ENCODE measurements at regions not wholly inside any gene's neighbourhood (a gene's known extent, or its start where the extent isn't known, plus 50 kb on each side); places are given as distances from the start of the nearest gene placed in this dataset.

DNA sequence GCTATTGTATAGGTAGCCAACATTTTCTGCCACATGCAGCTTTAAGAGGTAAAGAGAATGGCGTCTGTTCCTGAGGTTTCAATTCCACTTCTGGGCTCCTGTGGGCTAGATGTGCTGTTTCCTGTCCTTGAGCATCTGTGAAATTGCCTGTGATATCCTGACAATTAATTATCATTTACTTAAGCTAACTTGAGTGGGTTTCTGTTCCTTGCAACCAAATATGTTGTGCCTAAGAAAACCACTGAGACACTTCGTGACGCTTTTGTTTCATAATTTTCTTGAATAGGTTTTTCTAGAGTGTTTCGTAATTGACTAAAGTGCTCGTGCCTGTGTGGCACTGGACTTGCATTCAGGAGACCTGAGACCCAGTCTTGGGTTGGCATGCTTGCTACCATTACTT lies 127.3 kb upstream of the POU3F1 start:
- Histone ChIP-seq H3K27me3 (replicated peaks; ENCODE audit: control insufficient read depth, insufficient read depth, low read length) (no peaks in the 10 kb centered on the region), H3K36me3 (ENCODE audit: control insufficient read depth, insufficient read depth, low read length) (no peaks in the 10 kb centered on the region), H3K4me3 (replicated peaks; ENCODE audit: low read depth, low read length) (no peak overlapping the region)
- DNase-seq (ENCODE audit: extremely low read depth, insufficient read length): peak; percentile 40
- TF ChIP-seq, protein P1, sequence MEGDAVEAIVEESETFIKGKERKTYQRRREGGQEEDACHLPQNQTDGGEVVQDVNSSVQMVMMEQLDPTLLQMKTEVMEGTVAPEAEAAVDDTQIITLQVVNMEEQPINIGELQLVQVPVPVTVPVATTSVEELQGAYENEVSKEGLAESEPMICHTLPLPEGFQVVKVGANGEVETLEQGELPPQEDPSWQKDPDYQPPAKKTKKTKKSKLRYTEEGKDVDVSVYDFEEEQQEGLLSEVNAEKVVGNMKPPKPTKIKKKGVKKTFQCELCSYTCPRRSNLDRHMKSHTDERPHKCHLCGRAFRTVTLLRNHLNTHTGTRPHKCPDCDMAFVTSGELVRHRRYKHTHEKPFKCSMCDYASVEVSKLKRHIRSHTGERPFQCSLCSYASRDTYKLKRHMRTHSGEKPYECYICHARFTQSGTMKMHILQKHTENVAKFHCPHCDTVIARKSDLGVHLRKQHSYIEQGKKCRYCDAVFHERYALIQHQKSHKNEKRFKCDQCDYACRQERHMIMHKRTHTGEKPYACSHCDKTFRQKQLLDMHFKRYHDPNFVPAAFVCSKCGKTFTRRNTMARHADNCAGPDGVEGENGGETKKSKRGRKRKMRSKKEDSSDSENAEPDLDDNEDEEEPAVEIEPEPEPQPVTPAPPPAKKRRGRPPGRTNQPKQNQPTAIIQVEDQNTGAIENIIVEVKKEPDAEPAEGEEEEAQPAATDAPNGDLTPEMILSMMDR (IDR thresholded peaks at IDR 0.05; ENCODE audit: insufficient read depth, low read length, poor library complexity, severe bottlenecking): no peak

DNA sequence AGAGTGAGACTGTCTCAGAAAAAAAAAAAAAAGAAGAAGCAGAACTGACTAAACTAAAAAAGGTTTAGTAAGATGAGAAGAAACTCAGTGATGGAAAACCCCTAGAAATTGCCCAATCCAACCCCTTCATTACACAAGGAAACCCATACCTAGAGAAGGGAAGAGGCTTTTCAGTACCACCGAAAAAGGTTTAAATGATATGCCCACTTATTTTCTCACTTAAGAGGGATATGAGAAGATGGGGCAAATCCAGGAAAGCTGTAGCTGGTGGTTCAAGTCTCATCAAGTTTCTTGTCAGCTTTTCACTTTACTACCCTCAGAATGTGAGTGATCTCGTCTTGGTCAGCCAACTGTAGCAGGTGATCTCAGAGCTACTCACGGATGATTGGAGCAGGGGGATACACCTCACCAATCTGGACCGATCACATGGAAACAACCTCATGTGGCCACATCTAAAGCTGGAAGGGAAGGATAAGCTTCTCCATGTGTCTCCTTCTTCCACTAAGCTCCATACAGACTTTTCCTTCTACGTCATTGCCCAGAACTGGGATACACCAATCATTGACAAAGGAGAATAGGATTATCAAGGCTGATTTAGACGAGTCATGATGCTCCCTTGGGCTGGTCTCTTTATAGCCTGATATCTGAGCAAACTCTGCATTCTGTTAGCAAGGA lies 126.7 kb upstream of the POU3F1 start:
- DNase-seq (ENCODE audit: extremely low read depth, insufficient read length): peak; percentile 69
- Histone ChIP-seq H3K4me3 (replicated peaks; ENCODE audit: low read depth, low read length) (no peak overlapping the region), H3K36me3 (ENCODE audit: control insufficient read depth, insufficient read depth, low read length) (no peaks in the 10 kb centered on the region), H3K27me3 (replicated peaks; ENCODE audit: control insufficient read depth, insufficient read depth, low read length) (no peaks in the 10 kb centered on the region)
- TF ChIP-seq, protein P1 (IDR thresholded peaks at IDR 0.05; ENCODE audit: insufficient read depth, low read length, poor library complexity, severe bottlenecking): no peak

DNA sequence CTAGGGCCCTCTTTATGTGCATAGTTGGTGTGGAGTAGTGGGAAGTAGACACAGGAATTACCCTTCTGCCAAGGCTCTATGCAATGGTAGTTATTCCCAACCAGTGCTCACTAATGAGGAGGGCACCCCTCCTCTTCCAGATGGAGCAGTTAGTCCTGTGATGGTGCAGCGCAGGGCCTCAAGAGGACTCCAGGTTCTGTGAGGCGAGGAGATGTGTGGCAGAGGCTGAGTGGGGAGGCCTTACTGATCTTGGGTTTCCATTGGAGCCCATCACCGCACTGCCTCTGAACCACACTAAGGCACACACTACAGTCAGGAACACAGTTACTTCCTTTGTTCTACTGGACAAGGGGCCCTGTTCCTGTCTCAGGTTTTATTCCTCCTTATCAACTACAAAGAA lies 122.5 kb upstream of the POU3F1 start:
- H3K36me3 ChIP-seq (ENCODE audit: control insufficient read depth, insufficient read depth, low read length): no peaks in the 10 kb centered on the region
- TF ChIP-seq, protein P1 (IDR thresholded peaks at IDR 0.05; ENCODE audit: insufficient read depth, low read length, poor library complexity, severe bottlenecking): no peak
- H3K4me3 ChIP-seq (replicated peaks; ENCODE audit: low read depth, low read length): no peak overlapping the region
- no peaks in the 10 kb centered on the region for H3K27me3 ChIP-seq (replicated peaks; ENCODE audit: control insufficient read depth, insufficient read depth, low read length)
- no peak for DNase-seq (ENCODE audit: extremely low read depth, insufficient read length)

- TF ChIP-seq, protein P1 (IDR thresholded peaks at IDR 0.05; ENCODE audit: insufficient read depth, low read length, poor library complexity, severe bottlenecking): no peak
- no peak for DNase-seq (ENCODE audit: extremely low read depth, insufficient read length)
- no peak overlapping the region for H3K4me3 ChIP-seq (replicated peaks; ENCODE audit: low read depth, low read length)
- H3K27me3 ChIP-seq (replicated peaks; ENCODE audit: control insufficient read depth, insufficient read depth, low read length): no peaks in the 10 kb centered on the region
- H3K36me3 ChIP-seq (ENCODE audit: control insufficient read depth, insufficient read depth, low read length): no peaks in the 10 kb centered on the region
These were observed 121.8 kb upstream of the POU3F1 start for GRCh38 chr1:38168365-38168764.

GRCh38 chr1:38166461-38166860 lies 119.9 kb upstream of the POU3F1 start:
- TF ChIP-seq, protein P1 (IDR thresholded peaks at IDR 0.05; ENCODE audit: insufficient read depth, low read length, poor library complexity, severe bottlenecking): no peak
- no peak for DNase-seq (ENCODE audit: extremely low read depth, insufficient read length)
- H3K36me3 ChIP-seq (ENCODE audit: control insufficient read depth, insufficient read depth, low read length): no peaks in the 10 kb centered on the region

More at GRCh38 chr1:38166461-38166860, 119.9 kb upstream of the POU3F1 start:
- H3K27me3 ChIP-seq (replicated peaks; ENCODE audit: control insufficient read depth, insufficient read depth, low read length): no peaks in the 10 kb centered on the region
- H3K4me3 ChIP-seq (replicated peaks; ENCODE audit: low read depth, low read length): no peak overlapping the region

All from GM06990 (cell line).